HG03280 (cell line): ENCODE measurements at regions not wholly inside any gene's neighbourhood (a gene's known extent, or its start where the extent isn't known, plus 50 kb on each side); places are given as distances from the start of the nearest gene placed in this dataset.
A peak's percentile ranks its signal among the peaks of the same experiment; 100 is the strongest.
"Not testable (repeated sequence)": the region's sequence is repeated elsewhere in the genome, so short reads cannot be mapped to it uniquely, and the experiment has no call there.

Experiments used
- ATAC-seq: cut with Tn5 transposase; IDR thresholded peaks from one replicate; pipeline ENCODE4 v1.9.1; 2021; ENCODE audit warnings: mild to moderate bottlenecking, moderate library complexity; ENCODE audit not compliant: unreplicated experiment

DNA sequence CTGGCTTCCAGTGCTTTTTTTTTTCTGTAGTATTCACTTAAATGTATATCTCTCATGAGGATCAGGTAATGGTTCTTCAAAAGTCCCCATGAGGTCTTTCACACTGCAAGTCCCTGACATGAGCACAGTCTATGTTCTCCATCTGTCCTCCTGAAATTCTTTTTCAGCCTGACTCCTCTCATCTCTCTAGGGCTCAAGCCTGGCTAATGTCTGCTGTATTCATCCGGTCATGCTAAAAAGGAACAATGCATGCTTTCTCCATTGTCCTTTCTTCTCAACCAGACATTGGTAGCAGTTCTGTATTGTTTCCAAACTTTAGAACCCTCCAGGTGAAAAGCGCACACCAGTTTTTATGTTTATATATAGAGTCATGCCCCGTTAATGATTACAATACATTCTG is 368.3 kb upstream of the OLFM3 start:
- no peak for ATAC-seq

DNA sequence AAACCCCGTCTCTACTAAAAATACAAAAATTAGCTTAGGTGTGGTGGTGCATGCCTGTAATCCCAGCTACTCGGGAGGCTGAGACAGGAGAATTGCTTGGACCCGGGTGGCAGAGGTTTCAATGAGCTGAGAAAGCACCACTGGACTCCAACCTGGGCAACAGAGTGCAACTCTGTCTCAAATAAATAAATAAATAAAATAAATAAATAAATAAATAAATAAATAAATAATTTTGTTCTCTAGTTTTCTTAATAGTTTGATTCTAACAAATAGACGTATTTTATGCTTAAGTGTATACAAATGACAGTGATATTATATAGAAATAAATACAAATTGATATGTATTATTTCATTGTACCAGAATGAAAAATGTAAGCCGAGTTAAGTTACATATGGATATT is 339.9 kb upstream of the OLFM3 start:
- ATAC-seq, result no peak

- no peak for ATAC-seq
These were observed 321.5 kb upstream of the OLFM3 start for GRCh38 chr1:102318104-102318806.

- ATAC-seq, result no peak
These were observed 318.4 kb upstream of the OLFM3 start for GRCh38 chr1:102315096-102315495.

- ATAC-seq, result no peak
These were observed 299.4 kb upstream of the OLFM3 start for GRCh38 chr1:102296116-102296515.

DNA sequence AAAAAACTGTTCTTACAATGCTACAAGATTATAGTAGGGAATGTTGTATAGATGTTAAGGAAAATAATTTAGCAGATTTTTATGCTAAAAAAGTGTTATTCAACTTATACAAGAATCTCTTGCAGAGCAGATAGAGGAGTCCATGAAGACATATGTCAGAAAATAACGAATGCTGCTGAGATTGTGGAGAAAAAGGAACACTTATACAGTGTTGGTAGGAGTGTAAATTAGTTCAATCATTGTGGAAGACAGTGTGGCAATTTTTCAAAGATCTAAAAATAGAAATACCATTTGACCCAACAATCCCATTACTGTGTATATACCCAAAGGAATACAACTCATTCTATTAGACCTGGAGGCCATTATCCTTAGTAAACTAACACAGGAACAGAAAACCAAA is 286.2 kb upstream of the OLFM3 start:
- ATAC-seq, result no peak

- no peak for ATAC-seq
These were observed 266.3 kb upstream of the OLFM3 start for GRCh38 chr1:102262994-102263393.

GRCh38 chr1:102252731-102253505 is 256.2 kb upstream of the OLFM3 start:
- ATAC-seq, result no peak

- peak; percentile 66 for ATAC-seq
These were observed 245.0 kb upstream of the OLFM3 start for GRCh38 chr1:102241431-102242338.

DNA sequence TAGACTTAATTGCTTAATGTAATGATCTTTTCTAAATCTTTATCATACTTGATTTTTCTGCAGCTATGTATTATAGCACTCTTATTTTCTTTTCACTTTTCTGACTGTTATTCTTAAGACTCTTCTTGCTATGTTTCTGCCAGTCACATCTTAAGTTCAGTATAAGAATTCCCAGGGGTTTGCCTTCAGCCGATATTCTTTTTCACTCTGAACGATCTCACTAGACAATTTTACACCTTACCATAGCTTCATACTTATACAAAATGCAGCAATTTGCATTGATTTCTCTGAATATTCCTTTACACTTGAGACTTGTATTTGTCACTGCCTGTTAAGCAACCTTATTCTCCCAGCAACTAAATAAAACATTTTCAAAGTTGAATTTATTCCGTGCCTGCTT is 242.5 kb upstream of the OLFM3 start:
- ATAC-seq, result no peak

DNA sequence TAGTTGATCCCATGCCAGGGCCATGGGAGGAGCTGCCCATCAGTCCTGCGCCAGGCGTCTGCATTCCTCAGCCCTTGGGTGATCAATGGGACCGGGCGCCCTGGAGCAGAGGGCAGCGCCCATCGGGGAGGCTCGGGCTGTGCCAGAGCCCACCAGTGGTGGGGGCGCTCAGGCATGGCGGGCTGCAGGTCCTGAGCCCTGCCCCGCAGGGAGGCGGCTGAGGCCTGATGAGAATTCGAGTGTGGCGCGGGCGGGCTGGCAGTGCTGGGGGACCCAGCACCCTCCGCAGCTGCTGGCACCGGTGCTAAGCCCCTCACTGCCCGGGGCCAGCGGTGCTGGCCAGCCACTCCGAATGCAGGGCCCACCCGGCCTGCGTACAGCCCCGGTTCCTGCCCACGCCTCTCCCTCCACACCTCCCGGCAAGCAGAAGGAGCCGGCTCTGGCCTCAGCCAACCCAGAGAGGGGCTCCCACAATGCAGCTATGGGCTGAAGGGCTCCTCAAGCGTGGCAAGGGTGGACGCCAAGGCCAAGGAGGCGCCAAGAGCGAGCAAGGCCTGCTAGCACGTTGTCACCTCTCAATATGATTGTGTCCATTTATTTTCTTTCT is 238.1 kb upstream of the OLFM3 start:
- no peak for ATAC-seq

GRCh38 chr1:102219463-102219862 is 222.7 kb upstream of the OLFM3 start:
- peak; percentile 75 for ATAC-seq

- not testable (repeated sequence) for ATAC-seq
These were observed 214.2 kb upstream of the OLFM3 start for GRCh38 chr1:102210891-102211290.

- ATAC-seq, result no peak
These were observed 195.0 kb upstream of the OLFM3 start for GRCh38 chr1:102191723-102192122.

DNA sequence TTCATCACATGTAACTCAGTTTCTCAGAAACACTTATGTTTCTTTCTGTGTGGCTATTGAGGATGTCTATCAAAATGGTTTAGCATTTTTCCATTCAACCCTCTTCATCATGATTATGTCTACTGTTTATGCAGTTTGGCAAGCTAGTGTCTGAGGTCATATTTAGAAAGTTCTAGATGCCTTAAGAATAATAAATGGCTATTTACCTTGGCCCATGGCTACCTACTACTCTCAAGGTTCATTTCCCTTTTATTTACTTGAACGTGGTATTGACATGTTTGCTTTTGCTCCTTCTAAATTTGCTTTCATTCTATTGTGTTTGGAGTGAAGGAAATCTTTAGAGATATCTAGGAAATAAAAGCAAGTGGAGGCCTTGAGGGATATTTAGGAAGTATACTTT is 193.7 kb upstream of the OLFM3 start:
- ATAC-seq, result no peak

DNA sequence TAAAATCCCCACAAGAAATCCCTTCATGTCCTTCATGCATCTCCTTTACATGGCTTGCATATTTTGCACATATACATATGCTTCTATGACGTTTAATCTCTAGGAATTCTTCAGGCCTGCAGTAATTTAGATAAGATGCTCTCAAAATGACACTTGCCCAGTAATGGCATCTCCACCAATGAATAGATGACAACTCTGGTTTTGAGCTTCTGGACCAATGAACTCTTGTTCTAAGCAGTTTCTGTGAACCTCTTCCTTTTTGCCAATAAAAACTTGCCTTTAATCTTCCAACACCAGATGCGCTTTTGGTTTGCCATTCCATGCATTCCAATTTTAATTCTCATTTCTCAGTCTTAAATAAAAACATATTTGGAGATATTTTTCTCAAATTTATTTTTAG is 189.8 kb upstream of the OLFM3 start:
- no peak for ATAC-seq

DNA sequence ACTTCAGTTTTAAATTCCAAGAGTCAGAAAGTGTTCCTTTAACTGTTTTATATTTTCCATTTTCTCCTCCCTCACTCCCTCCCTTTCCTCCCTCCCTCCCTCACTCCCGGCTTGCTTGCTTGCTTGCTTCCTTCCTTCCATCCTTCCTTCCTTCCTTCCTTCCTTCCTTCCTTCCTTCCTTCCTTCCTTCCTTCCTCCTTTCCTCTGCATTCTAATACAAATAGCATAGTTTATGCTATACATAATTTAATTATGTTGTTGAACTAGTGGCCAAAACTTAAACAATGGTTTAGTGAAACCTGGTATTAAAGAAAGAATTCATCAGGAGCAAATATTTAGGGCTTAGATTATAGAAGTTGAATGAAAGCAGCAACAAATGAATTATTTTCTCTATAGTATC is 188.5 kb upstream of the OLFM3 start:
- no peak for ATAC-seq

DNA sequence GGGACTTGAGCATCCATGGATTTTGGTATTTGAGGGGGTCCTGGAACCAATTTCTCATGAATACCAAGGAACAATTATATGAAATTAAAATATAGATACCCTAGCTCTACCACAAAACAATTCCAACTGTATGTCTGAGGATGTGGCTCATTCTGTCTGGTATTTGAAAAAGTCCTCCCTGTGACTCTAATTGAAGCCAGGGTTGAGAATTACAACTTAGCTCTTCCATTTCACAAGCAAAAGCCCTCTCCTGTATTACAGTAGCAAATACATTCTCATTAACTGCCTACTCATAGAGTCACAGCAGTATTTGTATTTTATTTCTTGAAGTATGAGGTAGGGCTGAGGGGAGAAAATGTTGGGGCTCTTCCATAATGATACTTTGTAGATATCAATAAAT is 187.8 kb upstream of the OLFM3 start:
- no peak for ATAC-seq

- no peak for ATAC-seq
These were observed 187.0 kb upstream of the OLFM3 start for GRCh38 chr1:102183711-102184110.

DNA sequence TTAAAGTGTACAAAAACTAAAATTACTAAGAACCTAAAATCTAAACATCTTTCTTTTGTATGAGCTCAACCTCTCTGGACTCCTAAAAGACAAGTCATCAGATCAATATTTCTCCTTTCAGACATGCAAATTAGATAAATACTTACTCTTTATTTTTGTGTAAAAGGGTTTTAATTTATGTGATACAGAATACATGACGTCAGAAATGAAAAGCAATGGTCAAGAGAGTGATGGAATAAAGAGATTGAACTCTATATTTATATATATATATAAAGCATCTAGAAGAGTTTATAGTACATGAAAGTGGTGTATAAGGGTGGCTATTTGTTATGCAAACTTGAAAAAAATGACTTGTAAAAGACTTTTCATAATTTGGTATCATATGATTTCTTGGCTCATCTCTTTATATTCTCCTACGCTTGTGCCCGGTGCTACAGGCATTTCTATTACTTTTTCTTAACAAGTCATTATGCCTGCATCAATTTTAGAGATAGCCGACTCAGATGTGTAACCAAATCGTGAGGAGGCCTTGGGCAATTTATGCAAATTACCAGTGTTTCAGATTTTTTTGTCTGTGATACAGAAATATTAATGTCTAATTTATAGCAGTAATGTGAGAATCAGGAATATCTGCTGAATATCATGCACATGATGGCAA is 186.0 kb upstream of the OLFM3 start:
- ATAC-seq, result no peak

DNA sequence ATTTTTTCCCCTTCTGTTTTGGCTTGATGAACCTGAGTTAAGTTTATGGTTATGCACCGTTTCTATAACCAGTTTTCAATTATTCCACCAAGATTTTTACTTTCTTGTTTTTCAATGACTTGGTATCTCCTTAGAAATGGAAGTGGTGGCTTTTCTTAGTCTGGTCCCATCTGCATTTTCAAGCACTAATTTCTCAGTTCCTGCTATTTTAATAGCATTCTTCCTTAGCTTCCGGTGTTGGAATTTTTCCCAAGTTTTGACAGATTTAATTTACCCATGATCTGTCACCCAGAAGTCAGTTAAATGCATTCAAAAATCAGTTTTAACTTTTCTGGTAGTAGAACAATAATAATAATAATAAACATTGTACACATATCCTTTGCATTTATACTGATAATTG is 184.6 kb upstream of the OLFM3 start:
- ATAC-seq, result no peak
